ENCODE measurements at regions not wholly inside any gene's neighbourhood (a gene's known extent, or its start where the extent isn't known, plus 50 kb on each side); places are given as distances from the start of the nearest gene placed in this dataset.

DNA sequence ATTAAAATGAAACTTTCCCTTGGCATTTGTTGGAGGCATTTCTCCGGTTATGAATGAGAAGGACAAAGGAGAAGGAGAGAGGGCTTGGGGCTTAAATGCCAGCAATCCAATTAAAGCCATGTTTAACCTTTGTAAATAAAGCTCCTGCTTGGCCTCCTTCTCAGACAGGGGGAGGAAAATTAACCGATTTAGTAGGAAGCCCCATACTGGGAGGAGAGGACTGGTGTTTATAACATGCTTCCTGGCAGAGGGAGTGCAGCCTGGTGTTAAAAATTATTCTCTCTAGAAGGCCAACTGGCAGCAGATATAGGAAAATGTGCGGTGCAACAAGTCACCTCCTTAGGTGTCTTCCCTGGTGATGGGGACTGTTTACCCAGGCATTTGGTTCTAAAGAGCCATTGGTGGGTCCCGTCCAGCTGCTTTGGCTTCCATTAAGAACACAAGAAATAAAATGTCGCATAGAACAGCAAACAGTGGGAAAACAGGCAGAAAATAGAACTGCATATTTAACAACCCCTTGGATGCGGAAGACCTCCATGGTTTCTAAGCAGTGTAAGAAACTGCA lies 846.5 kb downstream of the TYW1 start:
- Histone ChIP-seq H3K4me3 (replicated peaks in 1 of 3) (no peak overlapping the region), H3K36me3 (no peaks in the 10 kb centered on the region), H3K9me3 (no peaks in the 10 kb centered on the region), H3K27me3 (no peaks in the 10 kb centered on the region), H3K27ac (no peak overlapping the region), H3K4me1 (no peaks in the 10 kb centered on the region)
- 56 to 64% methylated on average over 6 of the region's 6 CpGs for WGBS, 2 donors
- TF ChIP-seq, protein P1, sequence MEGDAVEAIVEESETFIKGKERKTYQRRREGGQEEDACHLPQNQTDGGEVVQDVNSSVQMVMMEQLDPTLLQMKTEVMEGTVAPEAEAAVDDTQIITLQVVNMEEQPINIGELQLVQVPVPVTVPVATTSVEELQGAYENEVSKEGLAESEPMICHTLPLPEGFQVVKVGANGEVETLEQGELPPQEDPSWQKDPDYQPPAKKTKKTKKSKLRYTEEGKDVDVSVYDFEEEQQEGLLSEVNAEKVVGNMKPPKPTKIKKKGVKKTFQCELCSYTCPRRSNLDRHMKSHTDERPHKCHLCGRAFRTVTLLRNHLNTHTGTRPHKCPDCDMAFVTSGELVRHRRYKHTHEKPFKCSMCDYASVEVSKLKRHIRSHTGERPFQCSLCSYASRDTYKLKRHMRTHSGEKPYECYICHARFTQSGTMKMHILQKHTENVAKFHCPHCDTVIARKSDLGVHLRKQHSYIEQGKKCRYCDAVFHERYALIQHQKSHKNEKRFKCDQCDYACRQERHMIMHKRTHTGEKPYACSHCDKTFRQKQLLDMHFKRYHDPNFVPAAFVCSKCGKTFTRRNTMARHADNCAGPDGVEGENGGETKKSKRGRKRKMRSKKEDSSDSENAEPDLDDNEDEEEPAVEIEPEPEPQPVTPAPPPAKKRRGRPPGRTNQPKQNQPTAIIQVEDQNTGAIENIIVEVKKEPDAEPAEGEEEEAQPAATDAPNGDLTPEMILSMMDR (IDR thresholded peaks at IDR 0.05): no peak
- no peak for TF ChIP-seq POLR2A (IDR thresholded peaks at IDR 0.05)
- intact Hi-C loops (cut with DNase I): no loop called here
- DNase-seq: no peak

DNA sequence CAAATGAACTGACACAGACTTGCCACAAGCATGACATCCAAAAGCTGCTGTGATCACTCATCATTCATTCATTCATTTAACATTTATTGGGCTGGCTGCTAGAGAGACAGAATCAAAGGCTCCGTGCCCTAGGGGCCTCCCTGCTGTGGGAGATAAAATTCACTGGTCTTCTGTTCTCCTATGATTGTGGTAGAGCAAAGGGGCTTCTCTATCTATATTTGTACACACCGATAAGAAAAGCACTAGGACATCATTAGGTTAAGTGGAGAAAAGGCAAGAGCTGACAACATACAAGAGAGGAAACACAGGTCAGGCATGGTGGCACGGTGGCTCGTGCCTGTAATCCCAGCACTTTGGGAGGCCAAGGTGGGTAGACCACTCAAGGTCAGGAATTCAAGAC lies 847.0 kb downstream of the TYW1 start:
- Histone ChIP-seq H3K4me3 (replicated peaks in 1 of 3) (no peak overlapping the region), H3K27me3 (no peaks in the 10 kb centered on the region), H3K36me3 (no peaks in the 10 kb centered on the region), H3K4me1 (no peaks in the 10 kb centered on the region), H3K27ac (no peak overlapping the region), H3K9me3 (no peaks in the 10 kb centered on the region)
- TF ChIP-seq POLR2A (IDR thresholded peaks at IDR 0.05): no peak
- 65 to 68% methylated on average over 4 of the region's 4 CpGs for WGBS, 2 donors
- DNase-seq: no peak
- intact Hi-C loops (cut with DNase I): no loop called here

DNA sequence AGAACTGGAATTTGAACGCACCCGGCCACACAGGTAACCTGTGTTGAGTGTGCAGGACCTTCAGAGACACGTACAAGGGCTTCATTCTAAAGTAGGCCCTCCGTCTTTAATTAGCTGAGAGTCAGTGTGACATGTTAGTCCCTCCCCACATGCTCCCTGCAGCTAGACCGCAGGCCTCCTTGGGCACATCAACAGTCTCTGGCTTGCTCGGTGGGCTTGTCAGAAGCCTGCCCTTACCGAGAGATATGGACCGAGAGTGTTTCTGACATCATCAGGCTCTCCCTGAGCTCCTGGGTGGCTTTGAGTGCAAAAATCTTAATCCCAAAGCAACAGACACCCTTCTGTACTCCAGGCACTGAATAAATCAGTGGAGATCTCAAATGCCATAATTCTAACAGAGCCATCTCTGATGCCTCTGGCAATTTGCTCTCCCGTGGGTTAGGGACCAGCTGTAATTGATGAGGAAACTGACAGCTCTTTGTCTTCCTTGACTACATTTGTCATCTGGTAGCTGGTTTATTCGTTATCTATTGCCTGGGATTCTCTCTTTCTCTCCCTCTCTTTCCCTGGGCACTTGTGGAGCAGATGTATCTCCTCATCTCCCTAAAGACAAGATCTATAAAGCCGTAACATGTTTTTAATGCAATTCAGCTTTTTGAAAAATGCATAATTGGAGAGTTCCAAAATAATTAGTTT lies 850.6 kb downstream of the TYW1 start:
- H3K27me3 ChIP-seq: no peaks in the 10 kb centered on the region
- TF ChIP-seq, protein P1 (IDR thresholded peaks at IDR 0.05): no peak
- no peak for TF ChIP-seq POLR2A (IDR thresholded peaks at IDR 0.05)
- no peak for DNase-seq
- no peak overlapping the region for H3K27ac ChIP-seq
- WGBS, 2 donors: 74% methylated on average over 9 to 11 of the region's 11 CpGs
- no peaks in the 10 kb centered on the region for H3K4me1 ChIP-seq
- no peak overlapping the region for H3K4me3 ChIP-seq (replicated peaks in 1 of 3)
- no peaks in the 10 kb centered on the region for H3K9me3 ChIP-seq
- intact Hi-C loops (cut with DNase I): no loop called here
- no peaks in the 10 kb centered on the region for H3K36me3 ChIP-seq

DNA sequence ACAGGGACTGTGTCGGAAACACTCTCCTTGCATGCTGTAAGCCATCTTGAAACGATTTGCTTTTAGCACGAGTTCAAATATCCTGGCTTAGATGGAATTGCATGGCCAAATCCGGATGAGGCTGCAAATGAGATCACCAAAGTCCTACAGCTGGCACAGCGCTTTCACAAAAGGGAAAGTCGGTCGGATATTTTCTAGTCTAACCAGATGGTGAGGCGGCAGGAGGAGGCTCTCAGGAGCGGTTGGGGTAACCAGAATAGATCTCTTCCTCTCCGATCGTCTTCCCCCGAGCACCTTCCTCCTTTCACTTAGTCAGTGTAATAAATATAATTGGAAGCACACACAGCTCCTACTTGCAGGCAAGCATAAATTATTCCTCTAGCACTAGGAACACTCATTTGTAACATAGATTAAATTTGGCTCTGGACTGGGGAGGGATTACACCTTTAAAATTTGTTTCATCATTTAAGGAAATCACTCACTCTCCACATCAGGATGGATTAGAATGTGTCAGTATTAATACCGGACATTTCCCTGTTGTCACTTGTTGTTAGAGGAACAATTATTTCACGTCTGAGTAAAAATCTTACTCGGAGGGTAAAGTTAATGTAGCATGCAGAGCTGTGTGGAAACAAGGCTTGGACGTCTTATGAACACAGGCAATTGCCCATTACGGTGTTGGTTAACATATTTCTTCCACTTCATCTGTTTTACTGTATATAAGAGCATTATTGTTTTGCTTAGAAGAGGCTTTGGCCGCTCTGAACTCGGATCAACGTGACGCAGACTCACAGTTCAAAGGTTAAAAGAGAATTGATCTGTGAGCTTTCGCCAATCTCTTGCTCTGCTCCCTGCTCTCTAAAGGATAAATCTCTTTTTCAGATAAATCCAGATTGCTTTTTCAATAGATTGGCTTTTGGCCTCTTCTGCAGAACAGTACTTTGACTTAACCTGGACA lies 857.9 kb downstream of the TYW1 start:
- H3K27ac ChIP-seq: no peak overlapping the region
- DNase-seq: no peak
- H3K4me3 ChIP-seq (replicated peaks in 1 of 3): no peak overlapping the region
- H3K27me3 ChIP-seq: no peaks in the 10 kb centered on the region
- no peaks in the 10 kb centered on the region for H3K9me3 ChIP-seq
- no peaks in the 10 kb centered on the region for H3K4me1 ChIP-seq
- TF ChIP-seq, protein P1 (IDR thresholded peaks at IDR 0.05): no peak
- no peak for TF ChIP-seq POLR2A (IDR thresholded peaks at IDR 0.05)
- intact Hi-C loops (cut with DNase I): no loop called here
- 64 to 66% methylated on average over 22 of the region's 22 CpGs for WGBS, 2 donors
- no peaks in the 10 kb centered on the region for H3K36me3 ChIP-seq

DNA sequence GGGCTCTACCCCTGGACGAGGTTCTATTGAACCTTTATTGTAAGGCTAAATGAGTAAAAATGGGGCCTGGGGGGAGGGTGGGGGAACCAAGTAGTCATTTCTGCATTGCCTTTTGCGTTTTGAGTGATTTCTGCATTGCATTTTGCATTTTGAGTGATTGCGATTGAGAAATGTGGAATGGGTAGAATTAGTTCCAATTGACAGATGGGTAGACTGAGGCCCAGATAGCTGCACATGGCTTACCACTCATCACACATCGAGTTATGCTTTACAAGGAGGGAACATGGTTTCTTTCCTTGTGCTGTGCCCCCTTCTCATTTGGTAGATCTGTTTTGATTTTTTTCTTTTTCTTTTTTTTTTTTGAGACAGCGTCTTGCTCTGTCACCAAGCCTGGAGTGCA lies 858.7 kb downstream of the TYW1 start:
- no peaks in the 10 kb centered on the region for H3K36me3 ChIP-seq
- TF ChIP-seq, protein P1 (IDR thresholded peaks at IDR 0.05): no peak
- TF ChIP-seq POLR2A (IDR thresholded peaks at IDR 0.05): no peak
- intact Hi-C loops (cut with DNase I): no loop called here
- 73 to 75% methylated on average over 5 of the region's 5 CpGs for WGBS, 2 donors
- H3K27me3 ChIP-seq: no peaks in the 10 kb centered on the region
- H3K9me3 ChIP-seq: no peaks in the 10 kb centered on the region
- no peaks in the 10 kb centered on the region for H3K4me1 ChIP-seq
- H3K27ac ChIP-seq: no peak overlapping the region
- H3K4me3 ChIP-seq (replicated peaks in 1 of 3): no peak overlapping the region
- no peak for DNase-seq
